HEK293 (cell line): ENCODE measurements at regions not wholly inside any gene's neighbourhood (a gene's known extent, or its start where the extent isn't known, plus 50 kb on each side); places are given as distances from the start of the nearest gene placed in this dataset.

ENCODE experiments used
- CTCF ChIA-PET: fragments of 350-600 bp; formaldehyde crosslinking; extraction: SDS; loops from one replicate; lab custom pipeline; 2021; ENCODE audit warnings: antibody characterized with exemption; lab: Yijun Ruan, JAX
- POLR2A ChIA-PET: fragments of 300-600 bp; formaldehyde crosslinking; extraction: SDS; loops from one replicate; lab custom pipeline; 2020; ENCODE audit warnings: antibody characterized with exemption, inconsistent platforms; lab: Yijun Ruan, JAX
- H3K27ac ChIP-seq: fragments of 200-500 bp; sonication (Bioruptor generic); 2 replicates; pipeline ENCODE4 v1.5.1; 2014; ENCODE audit warnings: low read depth, low read length, control low read depth, inconsistent platforms; ENCODE audit errors: extremely low read depth
- H3K36me3 ChIP-seq, 2 experiments: fragments of 200-500 bp in 1 of 2; sonication (Bioruptor generic) in 1 of 2; 1 replicate in 1 of 2; 2 replicates in 1 of 2; pipeline ENCODE4 v1.5.1; 2014 to 2017; ENCODE audit warnings: inconsistent platforms in 2 of 2, low read length in 2 of 2; ENCODE audit not compliant: control insufficient read depth in 2 of 2, insufficient read depth in 1 of 2
- H3K4me1 ChIP-seq: fragments of 200-500 bp; sonication (Bioruptor generic); 2 replicates; pipeline ENCODE4 v1.5.1; 2014; ENCODE audit warnings: mild to moderate bottlenecking, low read length, inconsistent platforms; ENCODE audit not compliant: control insufficient read depth, insufficient read depth
- H3K4me3 ChIP-seq: 2 replicates; pipeline ENCODE4 v1.5.1; 2011; ENCODE audit warnings: low read depth, mild to moderate bottlenecking, control low read depth, low read length, moderate library complexity
- H3K9me3 ChIP-seq: fragments of 200-500 bp; sonication (Bioruptor generic); 2 replicates; pipeline ENCODE4 v1.5.1; 2014; ENCODE audit warnings: low read depth, low read length, inconsistent platforms; ENCODE audit not compliant: control insufficient read depth, insufficient read depth
- AEBP2 ChIP-seq: fragments of 450-650 bp; formaldehyde crosslinking; IDR thresholded peaks from 2 replicates; pipeline ENCODE4 v1.5.1; 2016; ENCODE audit warnings: missing biosample characterization, missing genetic modification characterization, borderline replicate concordance
- KLF7 ChIP-seq: fragments of 450-650 bp; formaldehyde crosslinking; IDR thresholded peaks from 2 replicates; pipeline ENCODE4 v1.5.1; 2016; ENCODE audit warnings: missing biosample characterization, missing genetic modification characterization, borderline replicate concordance
- KLF8 ChIP-seq: fragments of 450-650 bp; formaldehyde crosslinking; IDR thresholded peaks from 2 replicates; pipeline ENCODE4 v1.5.1; 2016; ENCODE audit warnings: missing biosample characterization, missing genetic modification characterization
- MZF1 ChIP-seq: fragments of 450-650 bp; formaldehyde crosslinking; IDR thresholded peaks from 2 replicates; pipeline ENCODE4 v1.5.1; 2017; ENCODE audit warnings: missing biosample characterization, missing genetic modification characterization, borderline replicate concordance
- PATZ1 ChIP-seq: fragments of 450-650 bp; formaldehyde crosslinking; IDR thresholded peaks from 2 replicates; pipeline ENCODE4 v1.5.1; 2016; ENCODE audit warnings: missing biosample characterization, missing genetic modification characterization
- ZBTB20 ChIP-seq: fragments of 450-650 bp; formaldehyde crosslinking; IDR thresholded peaks from 2 replicates; pipeline ENCODE4 v1.5.1; 2016; ENCODE audit warnings: missing biosample characterization, missing genetic modification characterization
- ZEB2 ChIP-seq: fragments of 450-650 bp; formaldehyde crosslinking; IDR thresholded peaks from 2 replicates; pipeline ENCODE4 v1.5.1; 2016; ENCODE audit warnings: missing biosample characterization, missing genetic modification characterization
- ZFP3 ChIP-seq: fragments of 450-650 bp; formaldehyde crosslinking; IDR thresholded peaks from 2 replicates; pipeline ENCODE4 v1.5.1; 2016; ENCODE audit warnings: low read depth, missing biosample characterization, missing genetic modification characterization
- ZNF114 ChIP-seq: fragments of 450-650 bp; formaldehyde crosslinking; IDR thresholded peaks from 2 replicates; pipeline ENCODE4 v1.5.0; 2017; ENCODE audit warnings: missing biosample characterization, missing genetic modification characterization
- ZNF146 ChIP-seq: fragments of 450-650 bp; formaldehyde crosslinking; IDR thresholded peaks from 2 replicates; pipeline ENCODE4 v1.5.1; 2016; ENCODE audit warnings: missing biosample characterization, missing genetic modification characterization
- ZNF174 ChIP-seq: fragments of 450-650 bp; formaldehyde crosslinking; IDR thresholded peaks from 2 replicates; pipeline ENCODE4 v1.5.0; 2017; ENCODE audit warnings: missing biosample characterization, mild to moderate bottlenecking, missing genetic modification characterization
- ZNF221 ChIP-seq: fragments of 450-650 bp; formaldehyde crosslinking; IDR thresholded peaks from 2 replicates; pipeline ENCODE4 v1.5.1; 2017; ENCODE audit warnings: missing biosample characterization, missing genetic modification characterization, borderline replicate concordance
- ZNF248 ChIP-seq: fragments of 450-650 bp; formaldehyde crosslinking; IDR thresholded peaks from 2 replicates; pipeline ENCODE4 v1.5.1; 2017; ENCODE audit warnings: missing biosample characterization, missing genetic modification characterization
- ZNF292 ChIP-seq: fragments of 450-650 bp; formaldehyde crosslinking; IDR thresholded peaks from 2 replicates; pipeline ENCODE4 v1.5.1; 2016; ENCODE audit warnings: low read depth, missing biosample characterization, missing genetic modification characterization, borderline replicate concordance
- ZNF391 ChIP-seq: fragments of 450-650 bp; formaldehyde crosslinking; IDR thresholded peaks from 2 replicates; pipeline ENCODE4 v1.5.1; 2016; ENCODE audit warnings: low read depth, missing biosample characterization, missing genetic modification characterization, borderline replicate concordance
- ZNF394 ChIP-seq: fragments of 450-650 bp; formaldehyde crosslinking; IDR thresholded peaks from 2 replicates; pipeline ENCODE4 v1.5.1; 2016; ENCODE audit warnings: missing biosample characterization, missing genetic modification characterization, mild to moderate bottlenecking, moderate library complexity, borderline replicate concordance
- ZNF473 ChIP-seq: fragments of 450-650 bp; formaldehyde crosslinking; IDR thresholded peaks from 2 replicates; pipeline ENCODE4 v1.5.1; 2017; ENCODE audit warnings: missing biosample characterization, missing genetic modification characterization
- ZNF549 ChIP-seq: fragments of 450-650 bp; IDR thresholded peaks from 2 replicates; pipeline ENCODE4 v1.5.1; 2018; ENCODE audit warnings: missing biosample characterization, missing genetic modification characterization, mild to moderate bottlenecking, inconsistent platforms, moderate library complexity
- ZNF645 ChIP-seq: fragments of 450-650 bp; formaldehyde crosslinking; IDR thresholded peaks from 2 replicates; pipeline ENCODE4; 2016; ENCODE audit warnings: missing biosample characterization, missing genetic modification characterization
- ZNF692 ChIP-seq: fragments of 450-650 bp; formaldehyde crosslinking; IDR thresholded peaks from 2 replicates; pipeline ENCODE4 v1.5.1; 2016; ENCODE audit warnings: missing biosample characterization, missing genetic modification characterization
- ZNF704 ChIP-seq: fragments of 450-650 bp; formaldehyde crosslinking; IDR thresholded peaks from 2 replicates; pipeline ENCODE4 v1.5.1; 2016; ENCODE audit warnings: missing biosample characterization, missing genetic modification characterization

GRCh38 chr2:128726236-128726635, 407.6 kb upstream of the HS6ST1 start:
- Histone ChIP-seq H3K9me3 (no peaks in the 10 kb centered on the region), H3K36me3 (no peaks in the 10 kb centered on the region), H3K4me1 (no peaks in the 10 kb centered on the region), H3K27ac (no peak overlapping the region), H3K4me3 (no peak overlapping the region)
- POLR2A ChIA-PET = no interaction called here
- no peak for TF ChIP-seq ZNF146 (tag by site-specific recombination)
- CTCF ChIA-PET = interaction anchor here (0.6 to 1.7 kb wide), 5 partner anchors 10 to 390 kb away, joined by 3 to 8 read pairs (median 5); no protein-coding TSS in a partner anchor

GRCh38 chr2:128726911-128727310, 408.2 kb upstream of the HS6ST1 start:
- ChIA-PET CTCF (interaction anchor here (0.6 to 1.7 kb wide), 3 partner anchors 10 to 58 kb away, joined by 3 to 5 read pairs (median 4); no protein-coding TSS in a partner anchor), POLR2A (no interaction called here)
- Histone ChIP-seq H3K27ac (no peak overlapping the region), H3K4me1 (no peaks in the 10 kb centered on the region), H3K9me3 (no peaks in the 10 kb centered on the region), H3K36me3 (no peaks in the 10 kb centered on the region), H3K4me3 (no peak overlapping the region)
- no peak for TF ChIP-seq ZNF221 (tag by site-specific recombination)
- no peak for TF ChIP-seq PATZ1 (tag by site-specific recombination)
- no peak for TF ChIP-seq ZNF174 (tag by site-specific recombination)
- no peak for TF ChIP-seq KLF7 (tag by site-specific recombination)
- TF ChIP-seq ZFP3 (tag by site-specific recombination) = no peak
- TF ChIP-seq ZNF692 (tag by site-specific recombination) = no peak
- no peak for TF ChIP-seq ZEB2 (tag by site-specific recombination)
- TF ChIP-seq ZNF704 (tag by site-specific recombination) = no peak
- no peak for TF ChIP-seq ZNF473 (tag by site-specific recombination)
- TF ChIP-seq ZNF394 (tag by site-specific recombination) = no peak

- POLR2A ChIA-PET = no interaction called here
- no peaks in the 10 kb centered on the region for H3K9me3 ChIP-seq
- no peaks in the 10 kb centered on the region for H3K36me3 ChIP-seq
- TF ChIP-seq ZNF114 (tag by site-specific recombination) (no peak), ZNF292 (tag by site-specific recombination) (no peak)
- no peaks in the 10 kb centered on the region for H3K4me1 ChIP-seq
- no peak overlapping the region for H3K27ac ChIP-seq
- no peak overlapping the region for H3K4me3 ChIP-seq
- CTCF ChIA-PET = interaction anchor here (0.6 to 0.7 kb wide), 2 partner anchors 10 to 57 kb away, joined by 3 to 4 read pairs; no protein-coding TSS in a partner anchor
Observed at GRCh38 chr2:128727404-128727803, 408.7 kb upstream of the HS6ST1 start.

- H3K4me1 ChIP-seq = no peaks in the 10 kb centered on the region
- ChIA-PET POLR2A (no interaction called here), CTCF (no interaction called here)
- H3K9me3 ChIP-seq = no peaks in the 10 kb centered on the region
- H3K27ac ChIP-seq = no peak overlapping the region
- H3K4me3 ChIP-seq = no peak overlapping the region
- H3K36me3 ChIP-seq = no peaks in the 10 kb centered on the region
- TF ChIP-seq MZF1 (no peak), AEBP2 (no peak), ZBTB20 (tag by site-specific recombination) (no peak), KLF8 (tag by site-specific recombination) (no peak), ZNF645 (tag by site-specific recombination) (no peak), ZNF391 (tag by site-specific recombination) (no peak), ZNF146 (tag by site-specific recombination) (no peak), ZNF549 (no peak), ZNF248 (no peak)
Observed at GRCh38 chr2:128727914-128728313, 409.2 kb upstream of the HS6ST1 start.
